Left lung (tissue), 4 donors: ENCODE measurements at regions not wholly inside any gene's neighbourhood (a gene's known extent, or its start where the extent isn't known, plus 50 kb on each side); places are given as distances from the start of the nearest gene placed in this dataset.
"Not testable (repeated sequence)": the region's sequence is repeated elsewhere in the genome, so short reads cannot be mapped to it uniquely, and the experiment has no call there.

Experiments
- ATAC-seq: fragments of 200-7000 bp; cut with Tn5 transposase; one replicate; pipeline ENCODE4 v1.9.1; 2020; ENCODE audit warnings: moderate library complexity
- DNase-seq, 4 donors: peaks; one replicate each; pipeline ENCODE4 v3.0.0-alpha.2; 2013 to 2020
- H3K27ac ChIP-seq, 2 donors: fragments of 200-600 bp; sonication (generic) in 1 of 2; one replicate each; pipeline versions ENCODE4 v1.5.0 to v1.8.0; 2020 to 2021
- H3K27me3 ChIP-seq, 2 donors: fragments of 200-600 bp; sonication (generic) in 1 of 2; one replicate each; pipeline versions ENCODE4 v1.5.0 to v1.8.0; 2020 to 2021
- H3K36me3 ChIP-seq, 2 donors: fragments of 200-600 bp; sonication (generic) in 1 of 2; one replicate each; pipeline versions ENCODE4 v1.5.0 to v1.8.0; 2020 to 2021
- H3K4me1 ChIP-seq, 2 donors: fragments of 200-600 bp; one replicate each; pipeline ENCODE4 v1.8.0; 2021
- H3K4me3 ChIP-seq, 2 donors: fragments of 200-600 bp; sonication (generic) in 1 of 2; one replicate each; pipeline versions ENCODE4 v1.5.0 to v1.8.0; 2020 to 2021; ENCODE audit warnings: mild to moderate bottlenecking in 1 of 2
- H3K9me3 ChIP-seq, 2 donors: fragments of 200-600 bp; sonication (generic) in 1 of 2; one replicate each; pipeline versions ENCODE4 v1.5.0 to v1.8.0; 2020 to 2021
- intact Hi-C, 2 donors: fragments of 100-400 bp; cut with DNase I; formaldehyde crosslinking; loops; one replicate each; pipeline versions ENCODE4 v1.11.2 to v1.14.2; 2022
- TF ChIP-seq, protein P1 (sequence below), 2 donors: fragments of 200-600 bp; sonication (generic) in 1 of 2; IDR thresholded peaks; one replicate each; pipeline versions ENCODE4 v1.5.0 to v1.8.0; 2021; ENCODE audit warnings: antibody characterized with exemption in 2 of 2
- donor health status: DM: no; HTN: yes; CAD: no.
- donor health status: DM: no; HTN: no; CAD: no.

DNA sequence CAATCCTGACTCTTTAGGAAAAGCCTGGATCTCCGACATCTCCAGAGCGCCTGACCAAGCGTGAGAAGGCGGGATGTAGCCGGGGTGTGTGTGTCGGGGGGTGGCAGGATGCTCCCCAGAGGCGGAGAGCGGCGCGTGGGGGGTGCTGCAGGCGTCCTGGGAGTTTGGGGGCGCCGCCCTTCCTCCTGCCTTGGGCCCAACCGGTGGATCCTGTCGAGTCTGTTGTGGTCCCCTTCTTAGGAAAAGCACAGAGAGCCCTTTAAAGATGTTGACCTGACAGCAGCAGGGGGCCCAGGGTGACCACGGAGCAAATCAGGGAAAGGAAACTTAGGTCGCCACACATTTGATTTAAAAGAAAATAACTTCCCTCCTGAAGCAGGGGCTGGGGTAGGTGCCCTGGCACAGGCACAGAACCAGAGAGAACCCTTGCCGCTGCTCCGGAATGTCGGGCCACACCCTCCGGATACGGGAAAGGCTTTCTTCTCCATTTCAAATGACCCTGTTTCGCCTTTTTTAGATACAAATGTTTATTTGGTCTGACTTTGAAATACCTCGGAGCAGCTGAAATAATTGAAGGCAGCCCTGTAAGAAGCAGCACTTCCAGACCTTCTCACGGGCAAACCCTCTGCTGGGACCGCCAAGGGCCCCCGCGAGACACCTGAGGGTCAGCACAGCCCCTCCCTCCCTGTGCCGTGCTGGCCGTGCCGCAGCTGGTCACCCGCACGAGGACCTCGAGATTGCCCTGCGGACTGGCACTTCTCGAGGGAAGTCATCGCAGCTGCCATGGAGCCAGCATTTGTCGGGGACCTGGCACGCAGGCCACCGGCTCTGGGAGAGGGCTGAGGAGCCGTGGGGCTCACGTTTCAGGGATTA, 102.9 kb upstream of the KLF13 start:
- ATAC-seq (peak; percentile 68), DNase-seq (peak in 2 of 4 donors; percentile 50 to 85)
- intact Hi-C loops = no loop called here
- Histone ChIP-seq H3K4me3 (peak overlapping the region; percentile 3 to 27), H3K27ac (peak overlapping the region; percentile 49 to 89), H3K36me3 (no peaks in the 10 kb centered on the region), H3K27me3 (no peaks in the 10 kb centered on the region), H3K9me3 (no peaks in the 10 kb centered on the region), H3K4me1 (peaks cover 15 to 43% of the 10 kb centered on the region in 2 donors)
- TF ChIP-seq, protein P1, sequence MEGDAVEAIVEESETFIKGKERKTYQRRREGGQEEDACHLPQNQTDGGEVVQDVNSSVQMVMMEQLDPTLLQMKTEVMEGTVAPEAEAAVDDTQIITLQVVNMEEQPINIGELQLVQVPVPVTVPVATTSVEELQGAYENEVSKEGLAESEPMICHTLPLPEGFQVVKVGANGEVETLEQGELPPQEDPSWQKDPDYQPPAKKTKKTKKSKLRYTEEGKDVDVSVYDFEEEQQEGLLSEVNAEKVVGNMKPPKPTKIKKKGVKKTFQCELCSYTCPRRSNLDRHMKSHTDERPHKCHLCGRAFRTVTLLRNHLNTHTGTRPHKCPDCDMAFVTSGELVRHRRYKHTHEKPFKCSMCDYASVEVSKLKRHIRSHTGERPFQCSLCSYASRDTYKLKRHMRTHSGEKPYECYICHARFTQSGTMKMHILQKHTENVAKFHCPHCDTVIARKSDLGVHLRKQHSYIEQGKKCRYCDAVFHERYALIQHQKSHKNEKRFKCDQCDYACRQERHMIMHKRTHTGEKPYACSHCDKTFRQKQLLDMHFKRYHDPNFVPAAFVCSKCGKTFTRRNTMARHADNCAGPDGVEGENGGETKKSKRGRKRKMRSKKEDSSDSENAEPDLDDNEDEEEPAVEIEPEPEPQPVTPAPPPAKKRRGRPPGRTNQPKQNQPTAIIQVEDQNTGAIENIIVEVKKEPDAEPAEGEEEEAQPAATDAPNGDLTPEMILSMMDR (IDR thresholded peaks at IDR 0.05) = no peak

DNA sequence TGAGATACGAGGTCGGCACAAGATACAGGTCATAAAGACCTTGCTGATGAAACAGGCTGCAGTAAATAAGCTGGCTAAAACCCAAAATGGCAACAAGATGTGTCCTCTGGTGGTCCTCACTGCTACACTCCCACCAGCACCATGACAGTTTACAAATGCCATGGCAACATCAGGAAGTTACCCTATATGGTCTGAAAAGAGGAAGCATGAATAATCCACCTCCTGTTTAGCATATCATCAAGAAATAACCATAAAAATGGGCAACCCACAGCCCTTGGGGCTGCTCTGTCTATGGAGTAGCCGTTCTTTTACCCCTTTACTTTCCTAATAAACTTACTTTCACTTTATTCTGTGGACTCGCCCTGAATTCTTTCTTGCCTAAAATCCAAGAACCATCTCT, 102.0 kb upstream of the KLF13 start:
- peaks cover 15 to 43% of the 10 kb centered on the region in 2 donors for H3K4me1 ChIP-seq
- H3K4me3 ChIP-seq, H3K36me3 ChIP-seq, DNase-seq, H3K27me3 ChIP-seq, intact Hi-C loops, ATAC-seq, H3K9me3 ChIP-seq: not testable (repeated sequence)
- peak overlapping the region in 1 of 2 donors; percentile 89 for H3K27ac ChIP-seq

DNA sequence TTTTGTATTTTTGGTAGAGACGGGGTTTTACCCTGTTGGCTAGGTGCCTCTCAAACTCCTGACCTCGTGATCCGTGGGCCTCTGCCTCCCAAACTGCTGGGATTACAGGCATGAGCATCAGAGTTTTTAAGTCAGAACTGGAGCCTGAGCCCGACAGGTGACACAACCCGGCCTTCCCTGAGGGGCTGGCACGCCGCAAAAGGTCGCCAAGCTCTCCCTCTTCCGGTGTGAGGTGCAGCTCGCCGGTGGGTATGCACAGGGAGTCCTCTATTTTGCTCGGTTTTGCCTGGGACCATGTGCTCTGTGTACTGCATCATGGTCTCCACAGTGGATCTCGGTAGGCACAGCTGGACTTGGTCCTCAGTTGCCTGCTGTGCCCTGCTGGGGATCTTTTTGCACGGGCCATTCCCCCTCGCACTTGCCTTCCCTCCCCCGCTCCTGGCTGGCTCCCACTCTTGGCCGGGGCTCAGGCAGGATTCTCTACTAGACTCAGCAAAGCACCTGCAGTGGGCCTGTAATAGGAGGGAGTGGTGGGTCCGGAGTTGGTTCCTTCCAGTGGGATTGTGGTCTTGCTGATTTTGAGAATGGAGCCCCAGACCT, 101.2 kb upstream of the KLF13 start:
- TF ChIP-seq, protein P1 (IDR thresholded peaks at IDR 0.05) = no peak
- Histone ChIP-seq H3K27ac (no peak overlapping the region), H3K36me3 (no peaks in the 10 kb centered on the region), H3K27me3 (no peaks in the 10 kb centered on the region), H3K9me3 (no peaks in the 10 kb centered on the region), H3K4me3 (no peak overlapping the region), H3K4me1 (peaks cover 15 to 43% of the 10 kb centered on the region in 2 donors)
- no peak for ATAC-seq
- intact Hi-C loops = no loop called here
- DNase-seq = peak in 2 of 4 donors; percentile 28 to 54

DNA sequence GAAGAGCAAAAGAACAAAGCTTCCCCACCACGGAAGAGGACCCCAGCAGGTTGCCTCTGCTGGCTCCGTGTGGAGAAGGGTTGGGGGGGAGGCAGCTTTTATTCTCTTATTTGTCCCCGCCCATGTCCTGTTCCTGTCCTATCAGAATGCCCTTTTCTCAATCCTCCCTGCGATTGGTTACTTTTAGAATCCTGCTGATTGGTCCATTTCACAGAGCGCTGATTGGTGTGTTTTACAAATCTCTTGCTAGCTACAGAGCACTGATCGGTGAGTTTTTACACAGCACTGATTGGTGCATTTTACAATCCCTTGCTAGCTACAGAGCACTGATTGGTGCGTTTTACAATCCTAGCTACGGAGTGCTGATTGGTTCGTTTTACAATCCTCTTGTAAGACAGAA, 100.6 kb upstream of the KLF13 start:
- DNase-seq (peak in 1 of 4 donors; percentile 1), ATAC-seq (no peak)
- Histone ChIP-seq H3K9me3 (no peaks in the 10 kb centered on the region), H3K4me1 (peaks cover 15 to 43% of the 10 kb centered on the region in 2 donors), H3K27ac (no peak overlapping the region), H3K27me3 (no peaks in the 10 kb centered on the region), H3K4me3 (no peak overlapping the region), H3K36me3 (no peaks in the 10 kb centered on the region)
- intact Hi-C loops = no loop called here
- TF ChIP-seq, protein P1 (IDR thresholded peaks at IDR 0.05) = no peak

DNA sequence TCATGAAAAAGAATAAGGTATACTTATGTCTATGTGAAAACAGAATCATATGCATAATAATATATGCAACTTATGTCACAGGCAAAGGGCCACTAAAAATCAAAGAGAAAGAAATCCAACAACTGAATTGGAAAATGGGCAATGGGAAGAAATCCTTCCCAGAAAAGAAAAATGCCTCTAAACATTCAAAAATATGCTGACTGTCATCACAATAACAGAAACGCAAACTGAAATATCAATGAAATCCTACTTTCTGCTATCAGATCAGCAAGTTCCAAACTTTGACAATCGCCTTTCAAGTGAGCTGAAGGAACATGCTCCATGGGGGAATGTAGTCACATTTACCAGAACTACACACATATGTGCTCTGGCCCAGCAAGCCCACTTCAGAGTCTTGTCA, 99.4 kb upstream of the KLF13 start:
- no peak for ATAC-seq
- intact Hi-C loops = no loop called here

More for the DNA sequence above, 99.4 kb upstream of the KLF13 start:
- no peak for DNase-seq
- Histone ChIP-seq H3K27ac (no peak overlapping the region), H3K4me1 (peaks cover 14 to 32% of the 10 kb centered on the region in 2 donors), H3K27me3 (no peaks in the 10 kb centered on the region), H3K36me3 (no peaks in the 10 kb centered on the region), H3K9me3 (no peaks in the 10 kb centered on the region), H3K4me3 (no peak overlapping the region)
- TF ChIP-seq, protein P1 (IDR thresholded peaks at IDR 0.05) = no peak
